Stimulated activated CD8-positive, alpha-beta memory T cell treated with anti-CD3 and anti-CD28 coated beads, Interleukin-4, amount 100 ng/mL, for 1 hour (primary cell): ENCODE measurements at regions not wholly inside any gene's neighbourhood (a gene's known extent, or its start where the extent isn't known, plus 50 kb on each side); places are given as distances from the start of the nearest gene placed in this dataset.
"Not testable (repeated sequence)": the region's sequence is repeated elsewhere in the genome, so short reads cannot be mapped to it uniquely, and the experiment has no call there.

Experiments used
- DNase-seq, 2 donors: peaks; one replicate each; pipeline ENCODE4 v3.0.0-alpha.2; 2020; ENCODE audit warnings: low read depth in 2 of 2, low spot score in 1 of 2

GRCh38 chr6:118719351-118720124, 68.1 kb upstream of the CEP85L start:
- no peak for DNase-seq

GRCh38 chr6:118718903-118719302, 67.5 kb upstream of the CEP85L start:
- DNase-seq: no peak

GRCh38 chr6:118718297-118718696, 66.9 kb upstream of the CEP85L start:
- no peak for DNase-seq

GRCh38 chr6:118717106-118717505, 65.7 kb upstream of the CEP85L start:
- DNase-seq: no peak

- not testable (repeated sequence) for DNase-seq
Observed at GRCh38 chr6:118715907-118716306, 64.5 kb upstream of the CEP85L start.

GRCh38 chr6:118715376-118715775, 64.0 kb upstream of the CEP85L start:
- no peak for DNase-seq

- DNase-seq: no peak
Observed at GRCh38 chr6:118714756-118715155, 63.4 kb upstream of the CEP85L start.

- no peak for DNase-seq
Observed at GRCh38 chr6:118712969-118713368, 61.6 kb upstream of the CEP85L start.

- DNase-seq: no peak
Observed at GRCh38 chr6:118710616-118711015, 59.2 kb upstream of the CEP85L start.

GRCh38 chr6:118709859-118710350, 58.5 kb upstream of the CEP85L start:
- peak in 1 of 2 donors; percentile 53 for DNase-seq

- no peak for DNase-seq
Observed at GRCh38 chr6:118708744-118709143, 57.4 kb upstream of the CEP85L start.

- no peak for DNase-seq
Observed at GRCh38 chr6:118708055-118708454, 56.7 kb upstream of the CEP85L start.

- DNase-seq: no peak
Observed at GRCh38 chr6:118706702-118707101, 55.3 kb upstream of the CEP85L start.

- no peak for DNase-seq
Observed at GRCh38 chr6:118705544-118706491, 54.4 kb upstream of the CEP85L start.

- DNase-seq: no peak
Observed at GRCh38 chr6:118704915-118705314, 53.5 kb upstream of the CEP85L start.

- not testable (repeated sequence) for DNase-seq
Observed at GRCh38 chr6:118701260-118701659, 49.9 kb upstream of the CEP85L start.
